ENCODE measurements at regions not wholly inside any gene's neighbourhood (a gene's known extent, or its start where the extent isn't known, plus 50 kb on each side); places are given as distances from the start of the nearest gene placed in this dataset.

- TF ChIP-seq CTCF (IDR thresholded peaks at IDR 0.05) (no peak), POLR2AphosphoS5 (IDR thresholded peaks at IDR 0.05) (no peak), POLR2A (IDR thresholded peaks at IDR 0.05) (no peak)
These were observed 471.5 kb upstream of the CADM2 start for GRCh38 chr3:84487296-84487695.

Data from gastroesophageal sphincter (tissue), 3 donors.